ENCODE measurements at regions not wholly inside any gene's neighbourhood (a gene's known extent, or its start where the extent isn't known, plus 50 kb on each side); places are given as distances from the start of the nearest gene placed in this dataset.

DNA sequence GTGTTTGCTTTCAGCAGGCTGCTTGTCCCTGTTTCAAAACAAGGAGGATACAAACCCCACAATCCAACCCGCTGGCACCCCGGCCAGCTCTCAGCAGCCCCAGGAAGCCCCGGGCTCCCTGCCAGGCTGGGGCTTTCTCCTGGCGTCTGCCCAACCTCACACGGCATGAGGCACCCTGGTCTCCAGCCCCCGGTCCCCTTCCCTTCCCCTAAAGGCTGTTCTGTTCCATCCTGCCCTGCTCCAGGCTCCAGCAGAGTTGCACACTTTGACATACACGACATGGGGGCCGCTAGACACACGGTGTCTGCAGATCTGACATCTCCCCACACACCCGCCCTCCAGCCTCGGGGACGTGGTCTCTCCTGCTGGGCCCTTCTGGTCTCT lies 107.7 kb upstream of the ADRA2C start:
- Histone ChIP-seq H3K4me1 (ENCODE audit: control insufficient read depth in 1 of 2, insufficient read depth in 2 of 2, low read length in 2 of 2) (no peaks in the 10 kb centered on the region), H3K9ac (ENCODE audit: low read depth in 1 of 2, low read length in 2 of 2) (no peak overlapping the region), H3K27me3 (ENCODE audit: control insufficient read depth in 1 of 2, insufficient read depth in 2 of 2, low read length in 2 of 2) (peaks cover 3 to 8% of the 10 kb centered on the region in 2 donors), H3K27ac (ENCODE audit: low read depth, low read length) (no peak overlapping the region), H3K36me3 (ENCODE audit: control insufficient read depth in 1 of 2, insufficient read depth in 2 of 2, low read length in 2 of 2) (no peaks in the 10 kb centered on the region), H3K9me3 (ENCODE audit: control insufficient read depth in 1 of 2, low read length in 2 of 2) (no peaks in the 10 kb centered on the region), H3K4me3 (ENCODE audit: low read depth in 1 of 2, low read length in 2 of 2) (no peak overlapping the region)

DNA sequence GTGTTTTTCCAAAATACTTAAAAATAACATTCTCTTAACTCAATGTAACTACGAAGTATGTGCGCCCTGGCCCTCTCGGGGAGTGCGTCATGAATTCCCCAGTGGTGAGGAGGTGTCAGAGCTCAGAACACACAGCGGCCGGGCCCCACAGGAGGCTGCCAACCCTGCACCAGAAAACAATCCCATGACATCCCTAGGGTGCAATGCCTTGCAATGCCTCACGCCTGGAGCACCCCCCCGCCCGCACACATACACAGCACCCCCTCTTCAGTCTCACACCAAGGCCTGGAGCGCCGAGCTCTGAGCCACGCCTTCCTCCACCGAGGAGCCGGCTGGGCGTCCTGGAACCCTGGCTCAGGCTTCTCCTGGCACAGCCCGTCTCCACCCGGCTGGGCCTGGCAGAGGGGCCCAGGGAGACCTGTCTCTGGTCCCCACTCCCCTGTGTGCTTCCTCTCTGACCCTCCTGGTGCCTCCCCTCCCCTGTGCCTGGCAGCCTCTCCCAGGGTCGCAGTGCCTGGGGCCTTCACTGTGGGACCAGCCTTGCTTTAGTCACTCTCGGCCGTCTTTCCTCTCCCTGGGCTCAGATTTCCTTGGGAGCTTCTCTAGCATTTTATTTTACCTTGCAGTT lies 108.2 kb upstream of the ADRA2C start:
- no peak overlapping the region for H3K9ac ChIP-seq (ENCODE audit: low read depth in 1 of 2, low read length in 2 of 2)
- no peak overlapping the region for H3K4me3 ChIP-seq (ENCODE audit: low read depth in 1 of 2, low read length in 2 of 2)
- no peaks in the 10 kb centered on the region for H3K4me1 ChIP-seq (ENCODE audit: control insufficient read depth in 1 of 2, insufficient read depth in 2 of 2, low read length in 2 of 2)
- peaks cover 7 to 8% of the 10 kb centered on the region in 2 donors for H3K27me3 ChIP-seq (ENCODE audit: control insufficient read depth in 1 of 2, insufficient read depth in 2 of 2, low read length in 2 of 2)
- no peaks in the 10 kb centered on the region for H3K9me3 ChIP-seq (ENCODE audit: control insufficient read depth in 1 of 2, low read length in 2 of 2)
- no peak overlapping the region for H3K27ac ChIP-seq (ENCODE audit: low read depth, low read length)
- H3K36me3 ChIP-seq (ENCODE audit: control insufficient read depth in 1 of 2, insufficient read depth in 2 of 2, low read length in 2 of 2), result no peaks in the 10 kb centered on the region

GRCh38 chr4:3656416-3657356 lies 109.5 kb upstream of the ADRA2C start:
- Histone ChIP-seq H3K4me1 (ENCODE audit: control insufficient read depth in 1 of 2, insufficient read depth in 2 of 2, low read length in 2 of 2) (no peaks in the 10 kb centered on the region), H3K4me3 (ENCODE audit: low read depth in 1 of 2, low read length in 2 of 2) (no peak overlapping the region), H3K36me3 (ENCODE audit: control insufficient read depth in 1 of 2, insufficient read depth in 2 of 2, low read length in 2 of 2) (no peaks in the 10 kb centered on the region), H3K9me3 (ENCODE audit: control insufficient read depth in 1 of 2, low read length in 2 of 2) (no peaks in the 10 kb centered on the region), H3K9ac (ENCODE audit: low read depth in 1 of 2, low read length in 2 of 2) (no peak overlapping the region), H3K27ac (ENCODE audit: low read depth, low read length) (no peak overlapping the region), H3K27me3 (ENCODE audit: control insufficient read depth in 1 of 2, insufficient read depth in 2 of 2, low read length in 2 of 2) (peaks cover 8% of the 10 kb centered on the region in 2 donors)

- no peak overlapping the region for H3K27ac ChIP-seq (ENCODE audit: low read depth, low read length)
- H3K4me1 ChIP-seq (ENCODE audit: control insufficient read depth in 1 of 2, insufficient read depth in 2 of 2, low read length in 2 of 2), result no peaks in the 10 kb centered on the region
- no peaks in the 10 kb centered on the region for H3K36me3 ChIP-seq (ENCODE audit: control insufficient read depth in 1 of 2, insufficient read depth in 2 of 2, low read length in 2 of 2)
- H3K27me3 ChIP-seq (ENCODE audit: control insufficient read depth in 1 of 2, insufficient read depth in 2 of 2, low read length in 2 of 2), result peaks cover 8% of the 10 kb centered on the region in 2 donors
- H3K9me3 ChIP-seq (ENCODE audit: control insufficient read depth in 1 of 2, low read length in 2 of 2), result no peaks in the 10 kb centered on the region
- no peak overlapping the region for H3K9ac ChIP-seq (ENCODE audit: low read depth in 1 of 2, low read length in 2 of 2)
- no peak overlapping the region for H3K4me3 ChIP-seq (ENCODE audit: low read depth in 1 of 2, low read length in 2 of 2)
Measured at GRCh38 chr4:3655963-3656362, 110.2 kb upstream of the ADRA2C start.

DNA sequence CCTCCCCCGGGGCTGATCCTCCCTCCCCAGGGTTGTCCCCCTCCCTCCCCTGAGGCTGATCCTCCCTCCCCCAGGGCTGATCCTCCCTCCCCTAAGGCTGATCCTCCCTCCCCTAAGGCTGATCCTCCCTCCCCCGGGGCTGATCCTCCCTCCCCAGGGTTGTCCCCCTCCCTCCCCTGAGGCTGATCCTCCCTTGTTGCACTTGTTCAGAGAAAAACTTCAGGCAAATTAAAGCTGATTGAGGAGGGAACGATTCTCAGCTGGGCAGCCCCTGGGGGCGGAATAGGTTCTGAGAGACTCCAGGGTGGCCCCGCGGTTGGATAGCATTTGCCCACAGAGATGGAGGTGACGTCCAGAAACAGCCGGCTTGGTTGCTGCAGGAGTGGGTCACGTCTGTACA lies 110.7 kb upstream of the ADRA2C start:
- Histone ChIP-seq H3K36me3 (ENCODE audit: control insufficient read depth in 1 of 2, insufficient read depth in 2 of 2, low read length in 2 of 2) (no peaks in the 10 kb centered on the region), H3K9ac (ENCODE audit: low read depth in 1 of 2, low read length in 2 of 2) (no peak overlapping the region), H3K4me3 (ENCODE audit: low read depth in 1 of 2, low read length in 2 of 2) (no peak overlapping the region), H3K27ac (ENCODE audit: low read depth, low read length) (no peak overlapping the region), H3K27me3 (ENCODE audit: control insufficient read depth in 1 of 2, insufficient read depth in 2 of 2, low read length in 2 of 2) (peaks cover 4 to 6% of the 10 kb centered on the region in 2 donors), H3K9me3 (ENCODE audit: control insufficient read depth in 1 of 2, low read length in 2 of 2) (no peaks in the 10 kb centered on the region), H3K4me1 (ENCODE audit: control insufficient read depth in 1 of 2, insufficient read depth in 2 of 2, low read length in 2 of 2) (no peaks in the 10 kb centered on the region)

- Histone ChIP-seq H3K4me3 (ENCODE audit: low read depth in 1 of 2, low read length in 2 of 2) (no peak overlapping the region), H3K36me3 (ENCODE audit: control insufficient read depth in 1 of 2, insufficient read depth in 2 of 2, low read length in 2 of 2) (no peaks in the 10 kb centered on the region), H3K27me3 (ENCODE audit: control insufficient read depth in 1 of 2, insufficient read depth in 2 of 2, low read length in 2 of 2) (peaks cover 0 to 5% of the 10 kb centered on the region in 2 donors), H3K9ac (ENCODE audit: low read depth in 1 of 2, low read length in 2 of 2) (no peak overlapping the region), H3K4me1 (ENCODE audit: control insufficient read depth in 1 of 2, insufficient read depth in 2 of 2, low read length in 2 of 2) (no peaks in the 10 kb centered on the region), H3K27ac (ENCODE audit: low read depth, low read length) (no peak overlapping the region), H3K9me3 (ENCODE audit: control insufficient read depth in 1 of 2, low read length in 2 of 2) (no peaks in the 10 kb centered on the region)
Measured at GRCh38 chr4:3654036-3654807, 112.0 kb upstream of the ADRA2C start.

- Histone ChIP-seq H3K9me3 (ENCODE audit: control insufficient read depth in 1 of 2, low read length in 2 of 2) (no peaks in the 10 kb centered on the region), H3K27ac (ENCODE audit: low read depth, low read length) (no peak overlapping the region), H3K27me3 (ENCODE audit: control insufficient read depth in 1 of 2, insufficient read depth in 2 of 2, low read length in 2 of 2) (peaks cover 0 to 5% of the 10 kb centered on the region in 2 donors), H3K9ac (ENCODE audit: low read depth in 1 of 2, low read length in 2 of 2) (no peak overlapping the region), H3K4me3 (ENCODE audit: low read depth in 1 of 2, low read length in 2 of 2) (no peak overlapping the region), H3K4me1 (ENCODE audit: control insufficient read depth in 1 of 2, insufficient read depth in 2 of 2, low read length in 2 of 2) (no peaks in the 10 kb centered on the region), H3K36me3 (ENCODE audit: control insufficient read depth in 1 of 2, insufficient read depth in 2 of 2, low read length in 2 of 2) (no peaks in the 10 kb centered on the region)
Measured at GRCh38 chr4:3652586-3652985, 113.6 kb upstream of the ADRA2C start.

DNA sequence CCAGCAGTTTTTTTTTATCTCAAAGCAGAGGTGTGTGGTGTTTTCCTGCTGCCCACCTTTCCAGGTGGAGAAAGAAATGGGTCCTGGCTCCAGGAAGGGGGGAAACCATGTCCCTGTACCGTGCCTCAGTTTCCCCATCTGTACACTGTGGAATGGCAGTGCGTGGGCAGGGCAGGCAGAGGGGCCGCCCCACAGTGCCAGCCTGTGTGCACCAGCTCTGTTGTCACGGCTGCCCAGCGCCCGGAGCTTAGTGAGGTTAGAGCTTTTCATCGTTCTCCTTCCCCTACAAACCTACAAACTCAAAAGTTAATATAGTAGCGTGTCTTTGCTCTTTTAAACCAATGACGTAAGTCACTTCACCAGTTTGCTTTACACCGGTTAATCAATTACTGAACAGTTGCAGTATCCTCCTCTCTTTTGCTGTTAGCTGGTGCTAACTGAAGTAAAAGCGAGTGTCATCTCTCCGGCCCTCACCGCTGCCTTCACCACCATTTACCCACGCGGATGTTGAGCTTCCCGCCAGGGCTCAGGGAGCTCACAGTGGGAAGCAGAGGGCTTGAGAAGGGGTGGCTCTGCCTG lies 114.8 kb upstream of the ADRA2C start:
- Histone ChIP-seq H3K4me1 (ENCODE audit: control insufficient read depth in 1 of 2, insufficient read depth in 2 of 2, low read length in 2 of 2) (no peaks in the 10 kb centered on the region), H3K9me3 (ENCODE audit: control insufficient read depth in 1 of 2, low read length in 2 of 2) (no peaks in the 10 kb centered on the region), H3K27ac (ENCODE audit: low read depth, low read length) (no peak overlapping the region), H3K27me3 (ENCODE audit: control insufficient read depth in 1 of 2, insufficient read depth in 2 of 2, low read length in 2 of 2) (peaks cover 0 to 13% of the 10 kb centered on the region in 2 donors), H3K9ac (ENCODE audit: low read depth in 1 of 2, low read length in 2 of 2) (no peak overlapping the region), H3K36me3 (ENCODE audit: control insufficient read depth in 1 of 2, insufficient read depth in 2 of 2, low read length in 2 of 2) (no peaks in the 10 kb centered on the region), H3K4me3 (ENCODE audit: low read depth in 1 of 2, low read length in 2 of 2) (no peak overlapping the region)

GRCh38 chr4:3649491-3649890 lies 116.7 kb upstream of the ADRA2C start:
- no peak overlapping the region for H3K27ac ChIP-seq (ENCODE audit: low read depth, low read length)
- no peaks in the 10 kb centered on the region for H3K36me3 ChIP-seq (ENCODE audit: control insufficient read depth in 1 of 2, insufficient read depth in 2 of 2, low read length in 2 of 2)
- H3K9ac ChIP-seq (ENCODE audit: low read depth in 1 of 2, low read length in 2 of 2), result no peak overlapping the region
- peaks cover 0 to 15% of the 10 kb centered on the region in 2 donors for H3K27me3 ChIP-seq (ENCODE audit: control insufficient read depth in 1 of 2, insufficient read depth in 2 of 2, low read length in 2 of 2)
- H3K9me3 ChIP-seq (ENCODE audit: control insufficient read depth in 1 of 2, low read length in 2 of 2), result no peaks in the 10 kb centered on the region
- no peaks in the 10 kb centered on the region for H3K4me1 ChIP-seq (ENCODE audit: control insufficient read depth in 1 of 2, insufficient read depth in 2 of 2, low read length in 2 of 2)
- H3K4me3 ChIP-seq (ENCODE audit: low read depth in 1 of 2, low read length in 2 of 2), result no peak overlapping the region

Measured in duodenal mucosa (tissue), 2 donors.